OCI-LY1 (cell line): ENCODE measurements at regions not wholly inside any gene's neighbourhood (a gene's known extent, or its start where the extent isn't known, plus 50 kb on each side); places are given as distances from the start of the nearest gene placed in this dataset.

Experiments used
- H2AFZ ChIP-seq: fragments of 200-600 bp; sonication (generic), shearing (Covaris generic); 2 replicates; pipeline ENCODE4 v1.6.0; 2014; ENCODE audit warnings: antibody characterized with exemption, mild to moderate bottlenecking, low read length
- H3F3A ChIP-seq: fragments of 200-600 bp; sonication (generic), shearing (Covaris generic); 2 replicates; pipeline ENCODE4 v1.6.0; 2014; ENCODE audit warnings: mild to moderate bottlenecking, antibody characterized with exemption, low read length, moderate library complexity; ENCODE audit not compliant: insufficient read depth
- H3K27ac ChIP-seq: fragments of 200-600 bp; sonication (generic); 2 replicates; pipeline ENCODE4 v1.5.1; 2014; ENCODE audit warnings: low read length, mixed run types, mild to moderate bottlenecking, low read depth; ENCODE audit not compliant: poor library complexity, severe bottlenecking
- H3K27me3 ChIP-seq: fragments of 200-600 bp; sonication (generic); 2 replicates; pipeline ENCODE4 v1.6.0; 2014; ENCODE audit warnings: antibody characterized with exemption, mild to moderate bottlenecking, low read length, moderate library complexity; ENCODE audit not compliant: insufficient read depth
- H3K36me3 ChIP-seq: fragments of 200-600 bp; sonication (generic); 2 replicates; pipeline ENCODE4 v1.6.1; 2014; ENCODE audit warnings: mild to moderate bottlenecking, antibody characterized with exemption, low read length, moderate library complexity, mixed read lengths; ENCODE audit not compliant: insufficient read depth
- H3K4me1 ChIP-seq: fragments of 200-600 bp; sonication (generic); 2 replicates; pipeline ENCODE4 v1.5.1; 2014; ENCODE audit warnings: mild to moderate bottlenecking, low read length, moderate library complexity; ENCODE audit not compliant: insufficient read depth, severe bottlenecking
- H3K4me2 ChIP-seq: fragments of 200-600 bp; sonication (generic), shearing (Covaris generic); 2 replicates; pipeline ENCODE4 v1.6.1; 2014; ENCODE audit warnings: low read length
- H3K4me3 ChIP-seq: fragments of 200-600 bp; sonication (generic); 2 replicates; pipeline ENCODE4 v1.5.1; 2014; ENCODE audit warnings: low read length, low read depth, mild to moderate bottlenecking, mixed read lengths; ENCODE audit not compliant: poor library complexity, severe bottlenecking
- H3K79me2 ChIP-seq: fragments of 200-600 bp; shearing (Covaris generic); 2 replicates; pipeline ENCODE4 v1.6.1; 2016; ENCODE audit warnings: mixed run types, low read length, mixed read lengths; ENCODE audit not compliant: insufficient read depth
- H3K9ac ChIP-seq: fragments of 200-600 bp; sonication (generic), shearing (Covaris generic); 2 replicates; pipeline ENCODE4 v1.6.1; 2014; ENCODE audit warnings: mild to moderate bottlenecking, low read length, mixed read lengths
- H3K9me2 ChIP-seq: fragments of 200-600 bp; sonication (generic), shearing (Covaris generic); 2 replicates; pipeline ENCODE4 v1.6.1; 2014; ENCODE audit warnings: low read depth, mild to moderate bottlenecking, low read length, mixed read lengths
- H3K9me3 ChIP-seq: fragments of 200-600 bp; shearing (Covaris generic); 2 replicates; pipeline ENCODE4 v1.6.1; 2014; ENCODE audit warnings: low read length, mixed read lengths
- H4K20me1 ChIP-seq: fragments of 200-600 bp; sonication (generic), shearing (Covaris generic); 2 replicates; pipeline ENCODE4 v1.6.0; 2016; ENCODE audit warnings: mild to moderate bottlenecking, low read length; ENCODE audit not compliant: insufficient read depth
- EZH2 ChIP-seq: fragments of 200-600 bp; sonication (generic), shearing (Covaris generic); IDR thresholded peaks from 2 replicates; pipeline ENCODE4 v1.8.0; 2017; ENCODE audit warnings: borderline replicate concordance, mixed run types, mild to moderate bottlenecking, antibody characterized with exemption, low read length, moderate library complexity, mixed read lengths
- TF ChIP-seq, protein P1 (sequence below): fragments of 200-600 bp; sonication (generic), shearing (Covaris generic); IDR thresholded peaks from 2 replicates; pipeline ENCODE4 v1.5.1; 2017; ENCODE audit warnings: mild to moderate bottlenecking, antibody characterized with exemption, low read length, moderate library complexity, mixed read lengths

GRCh38 chr11:23543651-23544222 lies 683.5 kb upstream of the CCDC179 start:
- H3K9me2 ChIP-seq: no peaks in the 10 kb centered on the region
- H3K9me3 ChIP-seq: no peaks in the 10 kb centered on the region
- no peak for TF ChIP-seq EZH2
- TF ChIP-seq, protein P1, sequence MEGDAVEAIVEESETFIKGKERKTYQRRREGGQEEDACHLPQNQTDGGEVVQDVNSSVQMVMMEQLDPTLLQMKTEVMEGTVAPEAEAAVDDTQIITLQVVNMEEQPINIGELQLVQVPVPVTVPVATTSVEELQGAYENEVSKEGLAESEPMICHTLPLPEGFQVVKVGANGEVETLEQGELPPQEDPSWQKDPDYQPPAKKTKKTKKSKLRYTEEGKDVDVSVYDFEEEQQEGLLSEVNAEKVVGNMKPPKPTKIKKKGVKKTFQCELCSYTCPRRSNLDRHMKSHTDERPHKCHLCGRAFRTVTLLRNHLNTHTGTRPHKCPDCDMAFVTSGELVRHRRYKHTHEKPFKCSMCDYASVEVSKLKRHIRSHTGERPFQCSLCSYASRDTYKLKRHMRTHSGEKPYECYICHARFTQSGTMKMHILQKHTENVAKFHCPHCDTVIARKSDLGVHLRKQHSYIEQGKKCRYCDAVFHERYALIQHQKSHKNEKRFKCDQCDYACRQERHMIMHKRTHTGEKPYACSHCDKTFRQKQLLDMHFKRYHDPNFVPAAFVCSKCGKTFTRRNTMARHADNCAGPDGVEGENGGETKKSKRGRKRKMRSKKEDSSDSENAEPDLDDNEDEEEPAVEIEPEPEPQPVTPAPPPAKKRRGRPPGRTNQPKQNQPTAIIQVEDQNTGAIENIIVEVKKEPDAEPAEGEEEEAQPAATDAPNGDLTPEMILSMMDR: no peak
- H3K4me3 ChIP-seq: no peak overlapping the region
- no peaks in the 10 kb centered on the region for H3K27me3 ChIP-seq
- H3K79me2 ChIP-seq: no peaks in the 10 kb centered on the region
- H4K20me1 ChIP-seq: no peaks in the 10 kb centered on the region
- H3K27ac ChIP-seq: no peak overlapping the region
- no peaks in the 10 kb centered on the region for H3F3A ChIP-seq
- no peaks in the 10 kb centered on the region for H3K4me1 ChIP-seq
- H3K36me3 ChIP-seq: no peaks in the 10 kb centered on the region
- no peak overlapping the region for H3K4me2 ChIP-seq
- H3K9ac ChIP-seq: no peak overlapping the region
- H2AFZ ChIP-seq: no peak overlapping the region

DNA sequence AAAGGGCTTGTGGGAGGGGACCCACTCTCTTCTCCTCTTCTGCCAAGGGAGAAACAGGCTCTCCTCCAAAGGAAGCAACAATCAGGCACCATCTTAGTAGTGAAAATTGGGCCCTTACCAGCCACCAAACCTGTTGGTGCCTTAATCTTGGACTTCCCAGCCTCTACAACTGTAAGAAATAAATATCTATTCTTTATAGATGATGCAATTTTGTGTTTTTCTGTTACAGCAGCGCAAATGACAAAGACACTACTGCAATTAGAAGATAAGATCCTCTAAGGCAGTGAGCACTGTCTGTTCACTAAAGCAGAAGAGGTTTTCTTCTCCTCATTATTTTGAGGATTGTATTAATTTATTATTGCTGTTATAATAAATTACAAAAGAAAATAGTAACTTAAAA lies 691.4 kb upstream of the CCDC179 start:
- TF ChIP-seq EZH2: no peak
- TF ChIP-seq, protein P1: no peak
- no peak overlapping the region for H3K27ac ChIP-seq

GRCh38 chr11:23554002-23554401 lies 693.7 kb upstream of the CCDC179 start:
- no peaks in the 10 kb centered on the region for H3K27me3 ChIP-seq
- H3K9me3 ChIP-seq: no peaks in the 10 kb centered on the region
- no peaks in the 10 kb centered on the region for H3K9me2 ChIP-seq
- no peak overlapping the region for H3K4me3 ChIP-seq
- no peak overlapping the region for H3K4me2 ChIP-seq
- no peaks in the 10 kb centered on the region for H3K36me3 ChIP-seq
- H2AFZ ChIP-seq: no peak overlapping the region
- H3K9ac ChIP-seq: no peak overlapping the region
- no peaks in the 10 kb centered on the region for H4K20me1 ChIP-seq
- TF ChIP-seq, protein P1: no peak
- no peak for TF ChIP-seq EZH2
- no peak overlapping the region for H3K27ac ChIP-seq
- H3F3A ChIP-seq: no peaks in the 10 kb centered on the region
- no peaks in the 10 kb centered on the region for H3K4me1 ChIP-seq
- H3K79me2 ChIP-seq: no peaks in the 10 kb centered on the region

More for the DNA sequence above, 691.4 kb upstream of the CCDC179 start:
- Histone ChIP-seq H3K9ac (no peak overlapping the region), H3K9me3 (no peaks in the 10 kb centered on the region), H3K36me3 (no peaks in the 10 kb centered on the region), H4K20me1 (no peaks in the 10 kb centered on the region), H3K4me1 (no peaks in the 10 kb centered on the region), H3K4me2 (no peak overlapping the region), H2AFZ (no peak overlapping the region), H3K4me3 (no peak overlapping the region), H3K27me3 (no peaks in the 10 kb centered on the region), H3F3A (no peaks in the 10 kb centered on the region), H3K79me2 (no peaks in the 10 kb centered on the region), H3K9me2 (no peaks in the 10 kb centered on the region)
